ENCODE measurements at regions not wholly inside any gene's neighbourhood (a gene's known extent, or its start where the extent isn't known, plus 50 kb on each side); places are given as distances from the start of the nearest gene placed in this dataset.

GRCh38 chr16:86065711-86066110 is 166.7 kb downstream of the IRF8 start:
- H3K4me2 ChIP-seq (ENCODE audit: control insufficient read depth, extremely low read depth, insufficient read depth, low read depth, low read length) = no peak overlapping the region
- H3K27me3 ChIP-seq (ENCODE audit: control insufficient read depth, extremely low read depth, insufficient read depth, low read length) = no peaks in the 10 kb centered on the region
- TF ChIP-seq EZH2 (IDR thresholded peaks at IDR 0.05; ENCODE audit: low read length) (no peak), CTCF (optimal IDR thresholded peaks at IDR 0.05 in 1 of 3, IDR thresholded peaks at IDR 0.05 in 1 of 3, conservative IDR thresholded peaks at IDR 0.05 in 1 of 3; ENCODE audit: extremely low read depth in 1 of 3, insufficient read depth in 2 of 3, low read length in 3 of 3) (no peak)
- H3K9me1 ChIP-seq (ENCODE audit: control insufficient read depth, extremely low read depth, insufficient read depth, low read length) = no peaks in the 10 kb centered on the region
- dilution Hi-C loops (cut with MboI; ENCODE audit: extremely low pct_ligation_motif_present, low sequenced_read_pairs) = no loop called here
- no peaks in the 10 kb centered on the region for H3K36me3 ChIP-seq (ENCODE audit: control insufficient read depth in 2 of 2, extremely low read depth in 1 of 2, insufficient read depth in 2 of 2, low read length in 2 of 2)
- no peaks in the 10 kb centered on the region for H3K4me1 ChIP-seq (ENCODE audit: control insufficient read depth, extremely low read depth, insufficient read depth, low read length)
- H2AFZ ChIP-seq (ENCODE audit: control insufficient read depth, low read length) = no peak overlapping the region
- H3K27ac ChIP-seq (ENCODE audit: control insufficient read depth, insufficient read depth, low read length) = no peak overlapping the region
- H3K4me3 ChIP-seq (ENCODE audit: control insufficient read depth in 2 of 3, extremely low read depth in 1 of 3, insufficient read depth in 2 of 3, low read depth in 1 of 3, low read length in 3 of 3) = no peak overlapping the region
- no peaks in the 10 kb centered on the region for H3K9me3 ChIP-seq (ENCODE audit: control insufficient read depth, low read depth, low read length)
- H3K79me2 ChIP-seq (ENCODE audit: control insufficient read depth, insufficient read depth, low read length) = no peaks in the 10 kb centered on the region
- no peaks in the 10 kb centered on the region for H4K20me1 ChIP-seq (ENCODE audit: control insufficient read depth, extremely low read depth, insufficient read depth, low read length)
- no peak for DNase-seq (ENCODE audit: low read depth, low spot score)
- FAIRE-seq = no peak
- H3K9ac ChIP-seq (ENCODE audit: control insufficient read depth, extremely low read depth, insufficient read depth, low read length) = no peak overlapping the region

GRCh38 chr16:86066811-86067210 is 167.8 kb downstream of the IRF8 start:
- Histone ChIP-seq H3K27me3 (ENCODE audit: control insufficient read depth, extremely low read depth, insufficient read depth, low read length) (no peaks in the 10 kb centered on the region), H3K27ac (ENCODE audit: control insufficient read depth, insufficient read depth, low read length) (no peak overlapping the region), H3K9me3 (ENCODE audit: control insufficient read depth, low read depth, low read length) (no peaks in the 10 kb centered on the region), H3K4me2 (ENCODE audit: control insufficient read depth, extremely low read depth, insufficient read depth, low read depth, low read length) (no peak overlapping the region), H3K4me3 (ENCODE audit: control insufficient read depth in 2 of 3, extremely low read depth in 1 of 3, insufficient read depth in 2 of 3, low read depth in 1 of 3, low read length in 3 of 3) (no peak overlapping the region), H3K9me1 (ENCODE audit: control insufficient read depth, extremely low read depth, insufficient read depth, low read length) (no peaks in the 10 kb centered on the region), H3K36me3 (ENCODE audit: control insufficient read depth in 2 of 2, extremely low read depth in 1 of 2, insufficient read depth in 2 of 2, low read length in 2 of 2) (no peaks in the 10 kb centered on the region), H3K79me2 (ENCODE audit: control insufficient read depth, insufficient read depth, low read length) (no peaks in the 10 kb centered on the region), H3K4me1 (ENCODE audit: control insufficient read depth, extremely low read depth, insufficient read depth, low read length) (no peaks in the 10 kb centered on the region), H3K9ac (ENCODE audit: control insufficient read depth, extremely low read depth, insufficient read depth, low read length) (no peak overlapping the region), H2AFZ (ENCODE audit: control insufficient read depth, low read length) (no peak overlapping the region), H4K20me1 (ENCODE audit: control insufficient read depth, extremely low read depth, insufficient read depth, low read length) (no peaks in the 10 kb centered on the region)
- no peak for FAIRE-seq
- TF ChIP-seq EZH2 (IDR thresholded peaks at IDR 0.05; ENCODE audit: low read length) (no peak), CTCF (optimal IDR thresholded peaks at IDR 0.05 in 1 of 3, IDR thresholded peaks at IDR 0.05 in 1 of 3, conservative IDR thresholded peaks at IDR 0.05 in 1 of 3; ENCODE audit: extremely low read depth in 1 of 3, insufficient read depth in 2 of 3, low read length in 3 of 3) (no peak)
- dilution Hi-C loops (cut with MboI; ENCODE audit: extremely low pct_ligation_motif_present, low sequenced_read_pairs) = no loop called here
- no peak for DNase-seq (ENCODE audit: low read depth, low spot score)

Data from keratinocyte (primary cell).